Ishikawa (cell line): ENCODE measurements at regions not wholly inside any gene's neighbourhood (a gene's known extent, or its start where the extent isn't known, plus 50 kb on each side); places are given as distances from the start of the nearest gene placed in this dataset.

Experiments used
- CEBPB ChIP-seq: IDR thresholded peaks from 2 replicates; pipeline ENCODE4 v1.6.1; 2012
- CREB1 ChIP-seq: IDR thresholded peaks from 2 replicates; pipeline ENCODE4 v1.6.1; 2012; ENCODE audit warnings: low read depth
- EGR1 ChIP-seq: IDR thresholded peaks from 2 replicates; pipeline ENCODE4 v1.6.1; 2012
- EP300 ChIP-seq: IDR thresholded peaks from 2 replicates; pipeline ENCODE4 v1.6.1; 2012; ENCODE audit warnings: borderline replicate concordance
- FOXM1 ChIP-seq: IDR thresholded peaks from 2 replicates; pipeline ENCODE4 v1.6.1; 2012; ENCODE audit warnings: low read depth, borderline replicate concordance
- NFIC ChIP-seq: IDR thresholded peaks from 2 replicates; pipeline ENCODE4 v1.6.1; 2012
- RAD21 ChIP-seq: IDR thresholded peaks from 2 replicates; pipeline ENCODE4 v1.6.1; 2012; ENCODE audit warnings: low read depth
- REST ChIP-seq: IDR thresholded peaks from 2 replicates; pipeline ENCODE4 v1.6.1; 2012; ENCODE audit warnings: low read depth, mild to moderate bottlenecking
- TAF1 ChIP-seq: IDR thresholded peaks from 2 replicates; pipeline ENCODE4 v1.6.1; 2012; ENCODE audit warnings: low read depth, mild to moderate bottlenecking
- TCF12 ChIP-seq: IDR thresholded peaks from 2 replicates; pipeline ENCODE4 v1.6.1; 2012; ENCODE audit warnings: low read depth
- TEAD4 ChIP-seq: IDR thresholded peaks from 2 replicates; pipeline ENCODE4 v1.6.1; 2012
- USF1 ChIP-seq: IDR thresholded peaks from 2 replicates; pipeline ENCODE4 v1.6.1; 2012
- YY1 ChIP-seq: IDR thresholded peaks from 2 replicates; pipeline ENCODE4 v1.6.1; 2012; ENCODE audit warnings: low read depth
- ZBTB7A ChIP-seq: IDR thresholded peaks from 2 replicates; pipeline ENCODE4 v1.6.1; 2012; ENCODE audit warnings: low read depth
- TF ChIP-seq, protein P1 (sequence below): IDR thresholded peaks from 2 replicates; pipeline ENCODE4 v1.6.1; 2012

GRCh38 chr13:53691417-53691816 lies 662.8 kb downstream of the OLFM4 start:
- TF ChIP-seq REST (no peak), EGR1 (no peak), TEAD4 (no peak), CEBPB (no peak), EP300 (no peak), YY1 (no peak), ZBTB7A (no peak), FOXM1 (no peak), RAD21 (no peak), CREB1 (no peak), USF1 (no peak), NFIC (no peak), TCF12 (no peak), TAF1 (no peak)
- TF ChIP-seq, protein P1, sequence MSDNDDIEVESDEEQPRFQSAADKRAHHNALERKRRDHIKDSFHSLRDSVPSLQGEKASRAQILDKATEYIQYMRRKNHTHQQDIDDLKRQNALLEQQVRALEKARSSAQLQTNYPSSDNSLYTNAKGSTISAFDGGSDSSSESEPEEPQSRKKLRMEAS, result no peak

GRCh38 chr13:53694814-53695532 lies 666.4 kb downstream of the OLFM4 start:
- TF ChIP-seq ZBTB7A (no peak), CREB1 (no peak), CEBPB (no peak)

DNA sequence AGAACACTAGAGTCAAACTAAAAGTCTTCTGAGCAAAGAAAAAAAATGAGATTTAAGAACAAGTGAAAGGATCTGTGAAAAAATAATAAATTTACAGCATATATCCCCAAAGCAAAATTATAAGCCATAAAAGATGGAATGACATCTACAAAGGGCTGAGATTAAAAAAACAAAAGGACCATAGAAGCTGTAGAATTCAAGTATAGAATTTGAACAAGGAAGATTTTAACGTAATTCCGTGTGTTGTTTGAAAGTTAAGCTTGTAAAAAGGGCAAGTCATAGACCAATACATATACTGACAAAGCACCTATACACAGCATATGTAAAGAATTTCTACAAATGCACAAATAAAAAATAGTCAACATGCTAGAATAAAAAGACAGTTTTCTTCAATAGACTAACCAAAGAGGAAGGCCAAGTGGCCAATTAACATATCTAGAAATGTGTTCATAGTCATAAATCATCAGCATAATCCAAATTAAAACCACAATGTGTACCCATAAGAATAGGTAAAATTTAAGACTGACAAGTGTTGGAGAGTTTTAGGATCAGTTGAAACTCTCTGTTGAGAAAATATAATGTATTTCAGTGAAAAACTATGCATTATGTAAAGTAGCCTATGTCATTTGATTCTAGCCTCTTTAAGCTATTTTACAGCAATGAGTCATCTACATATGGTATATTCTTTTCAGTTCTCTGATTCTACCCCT lies 674.9 kb downstream of the OLFM4 start:
- TF ChIP-seq USF1 (no peak), RAD21 (no peak), CREB1 (no peak), NFIC (no peak), TCF12 (no peak), TEAD4 (no peak), EGR1 (no peak), FOXM1 (no peak)

- TF ChIP-seq ZBTB7A (no peak), CEBPB (no peak), RAD21 (no peak), TAF1 (no peak), REST (no peak), EP300 (no peak), CREB1 (no peak), YY1 (no peak), USF1 (no peak), EGR1 (no peak), NFIC (no peak), FOXM1 (no peak), TCF12 (no peak), TEAD4 (no peak)
- TF ChIP-seq, protein P1, result no peak
Measured at GRCh38 chr13:53719281-53719680, 690.7 kb downstream of the OLFM4 start.

DNA sequence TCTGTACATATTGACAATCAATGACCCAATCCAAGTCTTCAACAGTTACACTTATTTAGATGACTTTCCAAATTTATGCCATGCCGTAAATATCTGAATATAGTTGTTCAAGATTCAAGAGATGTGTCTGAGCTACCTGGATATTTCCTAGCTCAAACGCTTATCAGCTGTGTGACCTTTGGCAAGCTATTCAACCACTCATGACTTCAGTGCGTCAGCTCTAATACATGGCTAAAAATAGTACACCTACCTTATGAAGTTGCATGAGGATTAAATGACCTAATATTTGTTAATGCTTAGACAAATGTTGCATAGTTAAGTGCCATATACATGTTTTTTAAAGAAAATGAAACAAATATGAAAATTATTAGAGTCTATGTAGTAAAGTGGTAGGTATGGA lies 704.1 kb downstream of the OLFM4 start:
- TF ChIP-seq NFIC, result no peak
- no peak for TF ChIP-seq ZBTB7A
- no peak for TF ChIP-seq YY1
- TF ChIP-seq FOXM1, result no peak
- TF ChIP-seq REST, result no peak
- TF ChIP-seq CEBPB, result no peak
